ENCODE measurements at regions not wholly inside any gene's neighbourhood (a gene's known extent, or its start where the extent isn't known, plus 50 kb on each side); places are given as distances from the start of the nearest gene placed in this dataset.
A peak's percentile ranks its signal among the peaks of the same experiment; 100 is the strongest.

GRCh38 chr13:40060296-40061007 is 405.0 kb downstream of the COG6 start (continued):
- no peak for TF ChIP-seq MLLT1 (IDR thresholded peaks at IDR 0.05)
- peak; percentile 84; the same call in 1 of the 2 replicates for TF ChIP-seq IRF4 (IDR thresholded peaks at IDR 0.05; ENCODE audit: low read depth, low read length)
- TF ChIP-seq POLR2AphosphoS5 (IDR thresholded peaks at IDR 0.05; ENCODE audit: low read length), result peak; percentile 55; the same call in 1 of the 2 replicates
- TF ChIP-seq STAT1 (conservative IDR thresholded peaks at IDR 0.05), result no peak

- Histone ChIP-seq H3K36me3 (ENCODE audit: control insufficient read depth in 2 of 2, insufficient read depth in 2 of 2, low read length in 1 of 2) (no peaks in the 10 kb centered on the region), H3K9me3 (replicated peaks; ENCODE audit: control insufficient read depth, insufficient read depth, low read length) (no peaks in the 10 kb centered on the region; the same call in 2 of the 3 replicates), H3K79me2 (ENCODE audit: control insufficient read depth, insufficient read depth, low read length) (no peaks in the 10 kb centered on the region), H3K4me3 (no peak overlapping the region), H3K4me2 (ENCODE audit: control insufficient read depth, insufficient read depth) (no peak overlapping the region), H3K9ac (ENCODE audit: control insufficient read depth, insufficient read depth, low read length) (no peak overlapping the region), H3K4me1 (ENCODE audit: control insufficient read depth, insufficient read depth, low read length) (peaks cover 27% of the 10 kb centered on the region), H2AFZ (ENCODE audit: control insufficient read depth, low read depth, low read length) (no peak overlapping the region), H3K27ac (ENCODE audit: control insufficient read depth, insufficient read depth) (no peak overlapping the region), H3K27me3 (replicated peaks in 1 of 2; ENCODE audit: control insufficient read depth in 2 of 2, insufficient read depth in 2 of 2, low read length in 1 of 2) (no peaks in the 10 kb centered on the region), H4K20me1 (ENCODE audit: control insufficient read depth, insufficient read depth) (no peaks in the 10 kb centered on the region)
- RAD21 ChIA-PET (ENCODE audit: unreplicated experiment), result interaction anchor here (0.6 to 3.3 kb wide), 8 partner anchors 8 to 606 kb away, joined by 3 to 13 read pairs (median 6); no protein-coding TSS in a partner anchor
- 78% methylated on average over 7 of the region's 7 CpGs for WGBS (ENCODE audit: insufficient coverage, insufficient replicate concordance, low lambda C conversion rate, missing lambda C conversion rate)
- ATAC-seq (no peak), DNase-seq (ENCODE audit: low read depth, low spot score) (no peak), FAIRE-seq (no peak)
- CTCF ChIA-PET, result interaction anchor here (0.8 to 4.0 kb wide), 8 partner anchors 7 to 716 kb away, joined by 3 to 27 read pairs (median 4); no protein-coding TSS in a partner anchor
- intact Hi-C loops (cut with micrococcal nuclease; ENCODE audit: unreplicated experiment), result loop anchor here (5.0 to 10.0 kb wide), 4 partner anchors 299 to 716 kb away; no protein-coding TSS in a partner anchor
- SMC1A ChIA-PET (ENCODE audit: uncharacterized antibody, unreplicated experiment), result interaction anchor here (0.6 to 3.3 kb wide), 13 partner anchors 8 to 621 kb away, joined by 3 to 25 read pairs (median 5); no protein-coding TSS in a partner anchor
- POLR2A ChIA-PET, result no interaction called here
- in situ Hi-C loops (cut with MboI), result loop anchor here (5.0 kb wide), 2 partner anchors 621 to 716 kb away; no protein-coding TSS in a partner anchor
- no TSS peak for BruUV-seq (replicated peaks)
- TF ChIP-seq BHLHE40 (IDR thresholded peaks at IDR 0.05; ENCODE audit: borderline replicate concordance in 1 of 2, low read depth in 2 of 2, low read length in 1 of 2) (no peak), MYC (IDR thresholded peaks at IDR 0.05; ENCODE audit: insufficient read depth, insufficient read length, insufficient replicate concordance, low read length, severe bottlenecking) (no peak)
These were observed 406.3 kb downstream of the COG6 start for GRCh38 chr13:40061466-40062450.
